ENCODE measurements at regions not wholly inside any gene's neighbourhood (a gene's known extent, or its start where the extent isn't known, plus 50 kb on each side); places are given as distances from the start of the nearest gene placed in this dataset.

- TF ChIP-seq CTCF (IDR thresholded peaks at IDR 0.05) = no peak
- no peak for TF ChIP-seq ZFX (IDR thresholded peaks at IDR 0.05; ENCODE audit: borderline replicate concordance)
Observed at GRCh38 chr6:127019828-127020227, 98.6 kb upstream of the RSPO3 start.
